ENCODE measurements at regions not wholly inside any gene's neighbourhood (a gene's known extent, or its start where the extent isn't known, plus 50 kb on each side); places are given as distances from the start of the nearest gene placed in this dataset.

DNA sequence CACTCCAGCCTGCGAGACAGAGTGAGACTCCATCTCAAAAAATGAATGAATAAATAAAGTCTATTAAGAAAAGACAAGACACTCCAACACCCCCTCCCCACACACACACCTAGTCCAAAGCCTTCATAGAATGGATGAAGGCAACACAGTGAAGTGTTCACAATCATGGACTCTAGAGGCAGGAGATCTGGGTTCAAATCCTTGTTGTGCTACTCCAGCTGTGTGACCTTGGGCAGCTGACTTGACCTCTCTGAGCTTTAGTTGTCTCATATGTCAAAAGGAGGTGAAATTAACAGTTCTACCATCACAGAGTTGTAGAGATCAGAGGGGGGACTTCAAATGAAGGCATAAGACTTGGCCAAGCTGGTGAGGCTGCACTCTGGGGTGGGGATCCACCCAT lies 95.8 kb upstream of the MAP1LC3B2 start:
- no peak for DNase-seq

GRCh38 chr12:116465407-116465806 lies 93.8 kb upstream of the MAP1LC3B2 start:
- DNase-seq, result no peak

DNA sequence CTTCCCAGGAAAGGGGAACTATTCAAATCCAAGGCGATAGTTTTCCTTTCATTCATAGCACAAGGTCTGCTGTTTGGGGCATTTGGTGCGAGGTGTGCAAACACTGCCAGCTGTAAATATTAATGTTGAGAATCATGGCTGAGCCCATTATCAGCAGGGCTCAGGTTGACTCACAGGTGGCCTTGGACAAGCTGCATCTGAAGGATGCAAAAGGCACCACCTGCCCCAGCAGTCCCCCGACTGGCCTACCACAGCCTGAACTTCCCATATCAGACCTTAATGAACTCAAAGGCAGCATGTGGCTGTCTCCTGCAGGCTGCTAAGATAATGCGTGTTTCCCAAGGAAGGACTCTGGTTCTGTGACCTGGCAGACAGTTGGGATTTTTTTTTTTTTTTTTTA lies 93.3 kb upstream of the MAP1LC3B2 start:
- DNase-seq, result no peak

DNA sequence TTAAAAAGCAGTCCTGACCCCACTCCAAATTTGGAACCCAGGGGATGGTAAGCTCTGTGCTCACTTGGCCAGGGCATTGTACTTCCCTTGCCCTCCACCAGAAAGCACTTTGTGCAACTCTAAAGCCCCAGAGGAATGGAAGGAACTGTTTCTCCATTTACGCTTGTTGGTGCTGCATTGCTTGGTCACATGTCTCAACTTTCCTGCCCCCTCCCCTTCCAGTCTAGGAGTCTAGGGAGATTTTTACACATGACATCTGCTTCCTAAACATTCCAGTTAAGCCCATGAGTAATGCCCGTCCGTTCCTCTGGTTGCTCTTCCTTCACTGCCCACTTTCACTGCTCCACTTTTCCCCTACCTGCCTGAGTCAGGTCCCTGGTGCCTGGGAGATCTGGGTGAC lies 92.6 kb upstream of the MAP1LC3B2 start:
- DNase-seq, result no peak

GRCh38 chr12:116469344-116469743 lies 89.8 kb upstream of the MAP1LC3B2 start:
- no peak for DNase-seq

DNA sequence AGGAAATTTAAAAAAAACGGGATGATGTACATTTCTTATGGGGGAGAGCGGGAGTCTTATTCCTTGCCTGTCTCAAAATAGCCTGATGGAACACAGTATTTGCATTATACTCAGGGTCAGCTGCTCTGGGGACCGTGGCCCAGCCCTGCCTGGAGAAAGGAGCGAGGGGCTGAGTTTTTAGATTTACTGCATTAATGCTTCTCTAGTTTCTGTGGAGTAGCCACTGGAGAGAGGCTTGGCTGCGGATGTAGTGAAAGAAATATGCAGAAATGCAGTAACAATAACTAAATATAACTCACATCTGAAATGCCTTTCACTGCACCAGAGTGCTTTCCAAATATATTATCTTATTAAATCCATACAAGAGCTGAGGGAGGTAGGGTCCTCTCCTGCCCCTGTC lies 87.6 kb upstream of the MAP1LC3B2 start:
- no peak for DNase-seq

DNA sequence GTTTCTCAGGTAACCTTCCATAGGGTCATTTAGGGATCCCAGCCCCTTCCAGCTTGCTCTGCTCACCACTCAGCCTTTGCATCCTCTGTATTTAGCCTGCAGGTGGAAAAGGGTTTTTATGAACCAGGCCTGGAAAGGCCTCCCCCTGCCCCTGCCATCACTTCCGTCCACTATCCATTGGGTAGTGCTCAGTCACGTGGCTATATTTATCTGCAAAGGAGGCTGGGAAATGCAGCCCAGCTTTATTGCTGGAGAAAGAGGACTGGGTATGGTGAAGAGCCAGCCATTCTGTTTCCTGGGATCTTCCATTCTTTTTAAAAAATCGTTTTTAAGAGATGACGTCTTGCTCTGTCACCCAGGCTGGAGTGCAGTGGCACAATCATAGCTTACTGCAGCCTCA lies 87.0 kb upstream of the MAP1LC3B2 start:
- no peak for DNase-seq

- no peak for DNase-seq
Measured at GRCh38 chr12:116473416-116473815, 85.8 kb upstream of the MAP1LC3B2 start.

- no peak for DNase-seq
Measured at GRCh38 chr12:116474331-116474730, 84.8 kb upstream of the MAP1LC3B2 start.

DNA sequence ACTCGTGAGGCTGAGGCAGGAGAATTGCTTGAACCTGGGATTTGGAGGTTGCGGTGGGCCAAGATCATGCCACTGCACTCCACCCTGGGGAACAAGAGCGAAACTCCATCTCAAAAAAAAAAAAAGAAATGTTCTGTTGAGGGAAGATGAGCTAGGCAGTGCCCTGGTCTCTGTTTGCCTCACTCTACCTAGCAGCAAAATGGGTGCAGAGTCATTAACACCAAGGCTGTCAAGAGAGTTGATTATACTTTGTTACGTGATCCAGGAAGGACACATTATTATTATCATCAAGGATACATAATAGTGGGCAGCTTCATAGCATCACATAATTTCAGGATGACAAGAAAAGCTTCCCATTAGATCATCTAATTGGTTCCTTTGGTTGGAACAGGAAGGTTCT lies 84.3 kb upstream of the MAP1LC3B2 start:
- DNase-seq, result no peak

DNA sequence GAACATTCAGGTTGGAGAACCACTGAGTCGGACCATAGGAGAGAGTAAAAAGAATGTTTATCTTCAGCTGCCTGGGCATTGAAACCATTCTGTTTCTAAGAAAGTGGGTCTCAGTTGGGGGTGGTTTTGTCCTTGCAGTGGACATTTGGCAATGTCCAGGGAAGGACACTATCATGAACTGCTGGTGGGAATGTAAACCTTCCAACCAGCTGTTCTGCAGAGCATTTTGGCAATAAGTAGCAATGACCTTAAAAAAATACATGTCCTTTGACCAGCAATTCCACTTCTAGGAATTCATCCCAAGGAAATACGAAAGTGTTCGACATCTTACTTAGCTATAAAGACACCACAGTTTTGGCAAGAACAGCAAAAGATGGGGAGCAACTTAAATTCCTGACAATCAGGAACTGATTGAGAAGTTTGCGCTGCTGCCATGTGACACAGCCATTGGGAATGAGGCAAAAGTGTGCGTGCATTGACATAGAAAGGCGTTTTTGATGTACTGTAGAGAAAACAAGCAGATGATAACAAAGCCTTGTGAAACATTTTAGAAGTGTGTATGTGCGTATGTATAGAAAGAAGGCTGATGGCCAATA lies 82.9 kb upstream of the MAP1LC3B2 start:
- DNase-seq, result no peak

DNA sequence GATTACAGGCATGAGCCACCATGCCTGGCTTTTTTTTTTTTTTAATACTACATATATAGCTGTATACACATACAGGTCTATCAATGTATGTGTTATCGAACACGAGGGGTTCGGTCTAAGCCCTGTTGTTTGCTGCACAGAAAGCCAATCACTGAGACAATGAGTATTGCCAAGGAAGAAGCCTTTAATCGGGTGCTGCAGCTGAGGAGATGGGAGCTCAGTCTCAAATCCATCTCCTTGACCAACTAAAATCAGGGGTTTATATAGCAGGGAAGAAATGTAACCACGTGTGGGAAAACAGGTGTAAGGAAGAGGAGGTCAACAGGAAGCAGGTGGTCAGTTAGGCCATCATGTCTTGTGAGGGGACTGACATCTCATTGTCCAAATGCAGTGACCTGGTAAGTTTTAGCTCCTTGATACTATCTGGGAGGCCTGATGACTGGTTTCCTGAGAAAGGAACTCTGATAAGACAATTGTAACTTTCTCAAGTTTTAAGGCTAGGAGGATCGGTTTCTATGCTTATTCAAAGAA lies 80.9 kb upstream of the MAP1LC3B2 start:
- DNase-seq, result no peak

- DNase-seq, result no peak
Measured at GRCh38 chr12:116480210-116480810, 78.9 kb upstream of the MAP1LC3B2 start.

- DNase-seq, result no peak
Measured at GRCh38 chr12:116481726-116482125, 77.5 kb upstream of the MAP1LC3B2 start.

DNA sequence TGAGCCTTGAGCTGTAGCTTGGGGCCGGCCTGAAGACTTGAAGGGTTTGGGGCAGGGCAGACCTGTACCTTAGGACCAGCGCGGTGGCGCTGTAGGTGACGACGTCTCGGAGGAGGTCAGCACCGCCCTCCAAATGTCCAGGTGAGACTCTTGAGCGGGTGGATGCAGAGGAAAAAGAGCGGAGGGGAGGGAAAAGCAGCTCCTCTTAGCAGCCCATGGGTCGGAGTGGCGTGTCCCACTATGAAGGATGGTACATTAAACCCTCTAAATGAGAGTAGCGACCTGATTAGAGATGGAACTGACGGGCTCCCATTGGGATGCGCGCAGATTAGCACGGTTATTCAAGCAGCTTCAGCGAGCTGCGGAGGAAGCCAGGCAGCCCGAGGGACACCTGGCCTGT lies 77.0 kb upstream of the MAP1LC3B2 start:
- no peak for DNase-seq

- DNase-seq, result no peak
Measured at GRCh38 chr12:116482859-116483258, 76.3 kb upstream of the MAP1LC3B2 start.

DNA sequence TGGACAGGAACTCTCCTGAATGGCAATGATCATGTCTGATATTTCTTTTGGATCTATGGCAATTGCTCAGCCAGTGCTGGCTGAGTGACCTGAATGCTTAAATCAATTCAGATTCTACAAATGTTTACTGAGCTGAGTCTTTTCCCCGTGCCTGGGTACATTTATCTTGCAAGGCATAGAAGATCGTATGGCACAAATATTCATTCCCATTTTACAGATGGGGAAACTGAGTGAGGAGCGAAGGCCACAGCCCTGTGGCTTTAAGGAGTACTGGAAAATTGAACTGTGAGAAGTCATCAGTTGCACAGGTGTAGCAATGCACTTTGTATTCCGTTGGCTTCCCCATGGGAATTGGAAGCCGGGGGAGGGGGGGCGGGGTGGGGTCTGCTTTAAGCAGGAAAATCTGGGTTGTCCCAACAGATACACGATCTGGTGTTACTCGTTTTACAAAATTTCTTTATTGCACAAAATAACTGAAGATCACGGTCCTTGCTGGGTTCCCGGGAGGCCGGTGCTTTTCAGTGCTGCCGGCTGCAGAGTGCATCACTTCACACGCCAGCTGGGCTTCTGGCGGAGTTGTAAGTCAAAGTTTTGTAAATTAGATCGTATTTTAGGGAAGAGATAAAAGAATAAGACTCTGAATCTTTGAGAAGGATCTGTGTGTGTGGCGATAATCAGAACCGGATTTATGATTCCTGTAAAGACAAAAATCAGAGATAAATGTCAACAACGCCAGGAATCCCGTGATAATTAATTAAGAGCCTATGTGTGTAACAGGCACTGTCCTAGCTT lies 75.0 kb upstream of the MAP1LC3B2 start:
- DNase-seq, result no peak

GRCh38 chr12:116484807-116485206 lies 74.4 kb upstream of the MAP1LC3B2 start:
- no peak for DNase-seq

DNA sequence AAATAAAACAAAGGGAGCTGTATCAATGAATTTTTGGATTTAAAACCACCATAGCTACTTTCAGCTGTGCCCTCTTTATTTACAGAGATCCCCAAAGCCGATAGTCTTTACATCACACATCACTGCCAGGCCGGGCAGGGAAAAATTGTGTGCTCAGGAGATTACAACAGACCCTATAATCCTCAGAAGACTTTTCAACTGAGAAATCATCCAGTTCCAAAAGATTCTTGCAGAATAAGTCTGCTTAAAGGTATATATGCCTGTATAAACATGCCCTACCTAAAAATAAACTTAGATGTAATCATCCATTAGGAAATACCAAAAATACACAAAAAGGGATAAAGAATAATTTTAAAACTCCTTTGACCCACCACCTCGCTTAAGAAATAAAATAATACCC lies 70.1 kb upstream of the MAP1LC3B2 start:
- no peak for DNase-seq

DNA sequence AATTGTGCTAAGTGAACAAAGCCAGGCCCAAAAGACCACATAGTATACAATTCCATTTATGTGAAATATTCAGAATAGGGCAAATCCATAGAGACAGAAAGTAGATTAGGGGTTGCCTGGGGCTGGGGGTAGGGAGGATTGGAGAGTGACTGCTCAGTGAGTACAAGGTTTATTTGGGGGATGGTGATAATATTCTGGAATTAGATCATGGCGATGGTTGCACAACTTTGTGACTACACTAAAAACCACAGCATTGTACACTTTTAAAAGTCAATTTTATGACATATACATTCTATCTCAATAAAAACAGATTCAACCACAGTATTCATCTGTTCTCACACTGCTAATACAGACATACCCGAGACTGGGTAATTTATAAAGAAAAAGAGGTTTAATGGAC lies 68.7 kb upstream of the MAP1LC3B2 start:
- no peak for DNase-seq

GRCh38 chr12:116492703-116493324 lies 66.4 kb upstream of the MAP1LC3B2 start:
- peak; percentile 24 for DNase-seq

GRCh38 chr12:116495260-116495659 lies 63.9 kb upstream of the MAP1LC3B2 start:
- no peak for DNase-seq

DNA sequence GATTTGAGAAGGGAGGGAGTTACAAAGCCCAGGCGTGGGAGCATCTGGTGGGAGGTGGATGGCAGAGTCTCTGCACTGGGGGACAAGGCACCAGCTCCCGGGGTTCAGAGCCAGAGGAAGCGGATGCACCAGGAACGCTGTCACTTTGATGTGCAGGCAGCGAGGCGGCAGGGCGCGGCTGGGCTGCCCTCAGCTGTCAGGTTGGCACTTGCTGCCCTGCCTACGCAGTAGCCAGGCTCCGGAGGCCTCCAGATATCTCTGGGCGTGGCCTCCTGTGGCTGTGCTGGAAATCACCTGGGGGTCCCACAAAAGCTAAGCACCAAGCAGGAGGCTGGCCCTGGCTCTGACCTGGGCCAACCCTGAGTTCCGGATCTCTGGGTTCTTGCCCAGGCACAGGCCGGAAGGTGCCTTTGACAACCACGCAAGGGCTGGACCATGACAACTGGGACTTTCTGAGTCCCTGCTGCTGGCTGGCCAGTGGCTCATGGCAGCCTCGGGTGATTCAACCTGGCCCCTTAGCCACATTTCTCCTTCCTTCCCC lies 62.1 kb upstream of the MAP1LC3B2 start:
- no peak for DNase-seq

Data from activated CD4-positive, alpha-beta T cell treated with anti-CD3 and anti-CD28 coated beads, Interleukin-2, Interleukin-6, amounts not matched to agents 100 ng/mL and 50 ng/mL, durations not matched to agents 16 hours and 8 hours (primary cell).